ENCODE measurements at regions not wholly inside any gene's neighbourhood (a gene's known extent, or its start where the extent isn't known, plus 50 kb on each side); places are given as distances from the start of the nearest gene placed in this dataset.

DNA sequence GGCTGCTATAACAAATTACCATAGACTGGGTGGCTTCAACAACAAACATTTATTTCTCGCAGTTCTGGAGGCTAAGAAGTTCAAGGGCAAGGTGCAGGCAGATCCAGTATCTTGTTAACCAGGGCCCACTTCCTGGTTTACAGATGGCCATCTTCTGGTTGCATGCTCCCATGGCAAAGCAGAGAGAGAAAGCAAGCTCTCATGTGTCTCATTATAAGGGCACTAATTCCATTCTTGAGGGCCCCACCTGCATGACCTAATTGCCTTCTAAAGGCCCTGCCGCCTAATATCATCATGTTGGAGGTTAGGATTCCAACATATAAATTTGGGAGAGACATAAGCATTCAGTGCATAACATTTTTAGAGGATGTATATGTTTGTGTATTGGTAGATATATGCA is 280.1 kb upstream of the TMPO start:
- TF ChIP-seq, protein P1, sequence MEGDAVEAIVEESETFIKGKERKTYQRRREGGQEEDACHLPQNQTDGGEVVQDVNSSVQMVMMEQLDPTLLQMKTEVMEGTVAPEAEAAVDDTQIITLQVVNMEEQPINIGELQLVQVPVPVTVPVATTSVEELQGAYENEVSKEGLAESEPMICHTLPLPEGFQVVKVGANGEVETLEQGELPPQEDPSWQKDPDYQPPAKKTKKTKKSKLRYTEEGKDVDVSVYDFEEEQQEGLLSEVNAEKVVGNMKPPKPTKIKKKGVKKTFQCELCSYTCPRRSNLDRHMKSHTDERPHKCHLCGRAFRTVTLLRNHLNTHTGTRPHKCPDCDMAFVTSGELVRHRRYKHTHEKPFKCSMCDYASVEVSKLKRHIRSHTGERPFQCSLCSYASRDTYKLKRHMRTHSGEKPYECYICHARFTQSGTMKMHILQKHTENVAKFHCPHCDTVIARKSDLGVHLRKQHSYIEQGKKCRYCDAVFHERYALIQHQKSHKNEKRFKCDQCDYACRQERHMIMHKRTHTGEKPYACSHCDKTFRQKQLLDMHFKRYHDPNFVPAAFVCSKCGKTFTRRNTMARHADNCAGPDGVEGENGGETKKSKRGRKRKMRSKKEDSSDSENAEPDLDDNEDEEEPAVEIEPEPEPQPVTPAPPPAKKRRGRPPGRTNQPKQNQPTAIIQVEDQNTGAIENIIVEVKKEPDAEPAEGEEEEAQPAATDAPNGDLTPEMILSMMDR (IDR thresholded peaks at IDR 0.05; ENCODE audit: low read length): no peak
- no peak for TF ChIP-seq EZH2 (IDR thresholded peaks at IDR 0.05; ENCODE audit: borderline replicate concordance, low read length)
